VCaP (cell line): ENCODE measurements at regions not wholly inside any gene's neighbourhood (a gene's known extent, or its start where the extent isn't known, plus 50 kb on each side); places are given as distances from the start of the nearest gene placed in this dataset.

Experiments used
- H3K27ac ChIP-seq: fragments of 450-650 bp; 2 replicates; pipeline ENCODE4 v1.5.1; 2017
- CTCF ChIP-seq: fragments of 450-650 bp; conservative IDR thresholded peaks from 2 replicates; pipeline ENCODE4 v1.5.1; 2017; ENCODE audit warnings: mild to moderate bottlenecking, moderate library complexity

DNA sequence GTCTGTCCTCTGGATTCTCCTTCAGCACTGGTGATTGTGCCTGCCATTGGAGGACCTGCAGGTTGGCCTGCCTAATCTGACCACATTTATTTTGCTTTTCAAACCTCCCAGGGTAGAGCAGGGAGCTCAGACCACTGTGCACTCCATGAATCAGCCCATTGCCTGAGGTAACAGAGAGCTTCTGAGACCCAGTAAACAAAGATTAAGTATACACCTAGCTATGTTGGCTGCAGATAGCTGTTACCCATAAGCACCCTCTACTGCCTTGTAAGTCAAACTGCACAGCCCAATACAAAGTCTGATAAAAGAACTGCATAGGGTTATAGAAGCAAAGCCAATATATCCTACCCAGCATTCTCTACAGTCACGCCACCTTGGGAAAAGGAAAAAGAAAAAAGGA, 338.7 kb downstream of the HTR1B start:
- H3K27ac ChIP-seq: no peak overlapping the region
- 0 out of 2 replicates have a peak, but pooled peaks have one; percentile 14 for TF ChIP-seq CTCF

DNA sequence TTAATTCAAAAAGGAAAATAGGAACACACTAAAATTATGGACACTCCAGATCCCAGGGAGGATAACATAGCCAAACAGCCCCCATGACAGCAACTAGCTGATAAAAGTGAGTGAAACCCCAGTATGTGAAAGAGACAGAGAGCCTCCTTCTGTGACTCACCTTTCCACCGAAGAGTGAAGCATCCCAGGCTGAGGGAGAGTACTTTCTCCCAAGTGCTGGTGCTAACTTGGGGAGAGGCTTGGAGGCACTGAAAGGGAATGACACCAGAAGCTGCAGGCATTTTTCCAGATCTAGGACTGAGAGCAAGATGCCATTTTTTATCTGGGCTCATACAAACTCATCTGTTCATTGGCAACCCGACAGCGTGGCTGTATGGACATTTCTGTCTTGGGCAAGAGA, 339.8 kb downstream of the HTR1B start:
- no peak for TF ChIP-seq CTCF
- H3K27ac ChIP-seq: no peak overlapping the region

GRCh38 chr6:77106992-77107391, 356.3 kb downstream of the HTR1B start:
- H3K27ac ChIP-seq: no peak overlapping the region

GRCh38 chr6:77105091-77105490, 358.2 kb downstream of the HTR1B start:
- TF ChIP-seq CTCF: no peak
- H3K27ac ChIP-seq: no peak overlapping the region

More at GRCh38 chr6:77106992-77107391, 356.3 kb downstream of the HTR1B start:
- TF ChIP-seq CTCF: no peak

GRCh38 chr6:77097940-77098339, 365.4 kb downstream of the HTR1B start:
- H3K27ac ChIP-seq: no peak overlapping the region
- TF ChIP-seq CTCF: no peak

- no peak overlapping the region for H3K27ac ChIP-seq
These were observed 367.2 kb downstream of the HTR1B start for GRCh38 chr6:77095936-77096627.

GRCh38 chr6:77094821-77095220, 368.5 kb downstream of the HTR1B start:
- no peak for TF ChIP-seq CTCF
- no peak overlapping the region for H3K27ac ChIP-seq

More at GRCh38 chr6:77095936-77096627, 367.2 kb downstream of the HTR1B start:
- TF ChIP-seq CTCF: no peak
